ENCODE measurements at regions not wholly inside any gene's neighbourhood (a gene's known extent, or its start where the extent isn't known, plus 50 kb on each side); places are given as distances from the start of the nearest gene placed in this dataset.

DNA sequence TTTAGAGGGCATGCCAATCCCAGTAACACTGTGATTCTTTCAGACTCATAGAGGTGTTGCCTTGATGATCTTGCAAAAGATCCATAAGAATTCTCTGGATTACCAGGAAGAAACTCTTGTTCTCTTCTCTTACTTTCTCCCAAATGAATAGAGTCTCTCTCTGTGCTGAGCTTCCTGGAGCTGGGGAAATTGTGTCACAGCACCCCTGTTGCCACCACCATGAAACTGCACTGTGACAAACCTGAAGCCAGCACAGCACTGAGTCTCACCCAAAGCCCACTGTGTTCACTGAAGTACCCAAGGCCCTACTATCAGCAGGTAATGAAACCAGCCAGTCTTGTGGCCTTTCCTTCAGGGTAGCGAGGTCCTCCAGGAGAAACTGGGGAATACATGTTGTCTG lies 332.7 kb upstream of the FGF16 start:
- TF ChIP-seq, protein P1, sequence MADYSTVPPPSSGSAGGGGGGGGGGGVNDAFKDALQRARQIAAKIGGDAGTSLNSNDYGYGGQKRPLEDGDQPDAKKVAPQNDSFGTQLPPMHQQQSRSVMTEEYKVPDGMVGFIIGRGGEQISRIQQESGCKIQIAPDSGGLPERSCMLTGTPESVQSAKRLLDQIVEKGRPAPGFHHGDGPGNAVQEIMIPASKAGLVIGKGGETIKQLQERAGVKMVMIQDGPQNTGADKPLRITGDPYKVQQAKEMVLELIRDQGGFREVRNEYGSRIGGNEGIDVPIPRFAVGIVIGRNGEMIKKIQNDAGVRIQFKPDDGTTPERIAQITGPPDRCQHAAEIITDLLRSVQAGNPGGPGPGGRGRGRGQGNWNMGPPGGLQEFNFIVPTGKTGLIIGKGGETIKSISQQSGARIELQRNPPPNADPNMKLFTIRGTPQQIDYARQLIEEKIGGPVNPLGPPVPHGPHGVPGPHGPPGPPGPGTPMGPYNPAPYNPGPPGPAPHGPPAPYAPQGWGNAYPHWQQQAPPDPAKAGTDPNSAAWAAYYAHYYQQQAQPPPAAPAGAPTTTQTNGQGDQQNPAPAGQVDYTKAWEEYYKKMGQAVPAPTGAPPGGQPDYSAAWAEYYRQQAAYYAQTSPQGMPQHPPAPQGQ (CRISPR knock-in tag; IDR thresholded peaks at IDR 0.05; ENCODE audit: borderline replicate concordance) = no peak
- TF ChIP-seq ZNF326 (CRISPR knock-in tag; IDR thresholded peaks at IDR 0.05; ENCODE audit: borderline replicate concordance) = no peak
- TF ChIP-seq ZNF510 (CRISPR knock-in tag; IDR thresholded peaks at IDR 0.05; ENCODE audit: low read depth) = no peak
- TF ChIP-seq HNRNPUL1 (IDR thresholded peaks at IDR 0.05; ENCODE audit: low read depth, low read length) = no peak
- TF ChIP-seq, protein P2, sequence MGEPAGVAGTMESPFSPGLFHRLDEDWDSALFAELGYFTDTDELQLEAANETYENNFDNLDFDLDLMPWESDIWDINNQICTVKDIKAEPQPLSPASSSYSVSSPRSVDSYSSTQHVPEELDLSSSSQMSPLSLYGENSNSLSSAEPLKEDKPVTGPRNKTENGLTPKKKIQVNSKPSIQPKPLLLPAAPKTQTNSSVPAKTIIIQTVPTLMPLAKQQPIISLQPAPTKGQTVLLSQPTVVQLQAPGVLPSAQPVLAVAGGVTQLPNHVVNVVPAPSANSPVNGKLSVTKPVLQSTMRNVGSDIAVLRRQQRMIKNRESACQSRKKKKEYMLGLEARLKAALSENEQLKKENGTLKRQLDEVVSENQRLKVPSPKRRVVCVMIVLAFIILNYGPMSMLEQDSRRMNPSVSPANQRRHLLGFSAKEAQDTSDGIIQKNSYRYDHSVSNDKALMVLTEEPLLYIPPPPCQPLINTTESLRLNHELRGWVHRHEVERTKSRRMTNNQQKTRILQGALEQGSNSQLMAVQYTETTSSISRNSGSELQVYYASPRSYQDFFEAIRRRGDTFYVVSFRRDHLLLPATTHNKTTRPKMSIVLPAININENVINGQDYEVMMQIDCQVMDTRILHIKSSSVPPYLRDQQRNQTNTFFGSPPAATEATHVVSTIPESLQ (CRISPR knock-in tag; conservative IDR thresholded peaks at IDR 0.05) = no peak
- no peak for TF ChIP-seq POLR2A (IDR thresholded peaks at IDR 0.05; ENCODE audit: insufficient read depth in 1 of 2, low read depth in 2 of 2, low read length in 2 of 2)
- no peak for TF ChIP-seq ZNF605 (CRISPR knock-in tag; IDR thresholded peaks at IDR 0.05)
- TF ChIP-seq NR2C2 (CRISPR knock-in tag; IDR thresholded peaks at IDR 0.05; ENCODE audit: borderline replicate concordance) = no peak
- TF ChIP-seq ZKSCAN1 (IDR thresholded peaks at IDR 0.05; ENCODE audit: low read length) = no peak
